Left forelimb (tissue), 1 donor: ENCODE measurements at regions not wholly inside any gene's neighbourhood (a gene's known extent, or its start where the extent isn't known, plus 50 kb on each side); places are given as distances from the start of the nearest gene placed in this dataset.
A peak's percentile ranks its signal among the peaks of the same experiment; 100 is the strongest.

Source experiments
- DNase-seq: peaks from one replicate; pipeline ENCODE4 v3.0.0-alpha.2; 2018; ENCODE audit warnings: low spot score

DNA sequence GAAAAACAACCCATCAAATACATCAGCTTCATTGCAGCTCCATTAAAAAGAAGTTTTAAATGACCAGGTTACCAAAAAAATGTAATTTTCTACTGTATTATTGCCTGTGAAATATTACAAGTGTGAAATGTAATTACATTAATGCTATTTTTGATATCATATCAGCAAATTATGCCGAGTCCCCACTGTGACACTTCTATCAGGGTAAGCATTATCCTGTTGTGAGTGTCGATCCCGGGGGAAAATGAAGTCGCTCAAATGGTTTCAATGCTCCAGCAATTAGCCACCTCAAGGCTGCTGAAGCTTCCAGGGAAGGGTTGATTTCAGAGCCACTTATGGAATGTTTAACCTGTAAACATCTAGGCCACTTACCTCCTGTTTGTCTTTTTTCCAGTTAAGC lies 70.4 kb downstream of the RCN1 start:
- DNase-seq, result no peak

DNA sequence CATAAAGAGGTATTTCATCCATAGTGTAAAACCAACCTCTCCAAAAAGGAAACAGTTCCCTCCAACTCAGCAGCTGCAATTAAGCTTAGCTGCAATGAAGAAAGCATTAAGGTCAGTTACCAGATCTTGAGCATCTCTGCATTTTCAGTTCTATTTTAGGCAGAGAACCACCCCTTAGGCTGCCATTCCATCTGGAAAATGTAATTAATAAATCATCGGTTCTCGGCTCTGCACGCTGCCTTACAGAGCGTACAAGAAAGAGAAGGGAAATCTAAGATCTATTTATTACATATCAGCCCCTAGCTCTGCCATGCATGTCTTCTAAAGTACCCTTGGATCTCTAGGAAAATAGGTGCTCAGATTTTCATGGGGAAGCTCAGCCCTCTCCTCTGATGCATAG lies 71.5 kb downstream of the RCN1 start:
- no peak for DNase-seq

DNA sequence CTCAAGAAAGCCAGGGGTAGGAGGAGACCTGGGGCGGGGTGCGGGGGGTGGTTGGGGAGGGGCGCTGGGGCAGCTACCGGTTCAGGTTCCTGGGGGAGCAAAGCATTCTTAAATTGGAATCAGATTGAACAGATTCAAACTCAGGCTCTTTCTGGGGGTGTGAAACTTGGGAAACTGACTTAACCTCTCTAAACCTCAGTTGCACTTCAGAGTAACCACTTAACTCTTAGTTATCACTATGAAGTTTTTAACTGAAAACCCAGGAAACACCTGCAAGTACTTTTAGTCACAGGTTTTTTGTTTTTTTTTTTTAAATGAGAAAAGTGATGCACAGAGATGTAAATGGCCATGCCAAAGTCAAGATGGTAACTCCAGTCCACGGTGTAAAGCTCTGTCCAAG lies 72.0 kb downstream of the RCN1 start:
- no peak for DNase-seq

DNA sequence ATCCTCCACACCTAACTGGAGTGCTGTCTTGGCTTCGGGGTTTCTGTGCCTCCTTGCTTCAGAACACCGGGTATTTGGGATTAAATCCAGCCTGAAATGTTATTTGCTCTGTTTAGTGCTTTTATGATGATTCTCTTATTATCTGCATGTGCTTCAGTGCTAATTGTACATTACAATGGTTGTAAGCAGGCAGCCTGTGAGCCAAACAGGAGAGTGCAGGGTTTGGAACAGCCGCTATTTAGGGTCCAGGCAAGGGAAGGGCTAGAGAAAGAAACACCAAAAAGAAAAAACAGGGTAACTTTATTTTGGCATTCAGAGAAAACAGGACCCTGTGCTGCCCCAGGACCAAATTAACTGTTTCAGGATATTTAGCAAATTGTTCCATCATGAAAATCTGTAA lies 72.7 kb downstream of the RCN1 start:
- no peak for DNase-seq

DNA sequence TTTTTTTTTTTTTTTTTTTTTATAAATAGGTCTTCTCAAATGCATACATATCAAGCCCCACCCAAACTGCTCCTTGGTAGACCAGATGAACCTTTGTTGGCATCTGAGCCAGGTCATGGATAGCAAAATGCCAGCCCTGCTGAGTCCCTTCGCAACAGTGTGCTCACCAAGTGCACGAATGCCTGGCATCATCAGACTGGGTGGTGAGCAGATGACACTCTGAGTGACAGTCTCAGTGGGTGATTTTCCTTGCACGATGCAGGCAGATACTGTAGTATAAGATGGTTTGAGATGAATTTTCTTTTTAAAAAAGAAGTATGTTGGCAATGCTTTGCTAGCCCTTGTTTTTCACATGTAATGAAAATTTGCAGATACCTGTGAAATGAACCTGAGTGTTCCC lies 74.0 kb downstream of the RCN1 start:
- DNase-seq, result no peak

DNA sequence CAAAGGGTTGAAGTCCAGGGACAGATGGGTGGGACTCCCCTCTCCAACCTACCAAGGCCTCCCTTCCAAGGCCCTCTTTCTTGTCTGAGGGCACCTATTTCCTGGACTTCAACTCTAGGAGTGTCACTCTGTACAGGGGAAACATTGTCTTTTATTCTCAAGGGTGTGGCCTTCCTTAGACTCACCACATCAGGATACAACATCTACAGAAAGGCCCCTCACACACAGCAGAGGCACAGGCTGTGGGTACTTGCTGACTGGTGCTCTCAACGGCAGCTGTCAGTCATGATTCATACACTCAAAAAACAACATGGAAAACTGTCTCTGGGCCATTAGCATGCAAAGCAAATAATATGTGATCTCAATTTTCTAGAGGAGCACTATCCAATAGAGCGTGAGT lies 78.0 kb downstream of the RCN1 start:
- no peak for DNase-seq

DNA sequence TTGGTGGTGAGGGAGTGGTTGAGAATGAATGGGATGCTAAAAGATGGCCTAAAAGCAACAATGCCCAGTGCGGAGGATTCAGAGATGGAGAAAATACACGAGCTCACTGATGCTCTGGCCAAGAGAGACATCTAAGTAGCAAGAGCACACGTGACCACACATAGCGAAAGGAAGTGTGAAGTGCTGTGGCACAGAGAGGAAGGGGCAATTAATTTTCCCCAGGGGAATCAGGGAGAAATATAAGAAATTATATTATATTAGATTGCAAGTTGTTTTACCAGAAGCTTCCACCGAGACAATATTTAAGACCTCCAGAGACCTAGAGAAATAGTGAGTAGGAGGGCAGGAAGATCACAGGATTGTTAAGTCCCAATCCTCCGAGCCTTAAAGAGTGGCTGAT lies 80.6 kb downstream of the RCN1 start:
- DNase-seq, result no peak

DNA sequence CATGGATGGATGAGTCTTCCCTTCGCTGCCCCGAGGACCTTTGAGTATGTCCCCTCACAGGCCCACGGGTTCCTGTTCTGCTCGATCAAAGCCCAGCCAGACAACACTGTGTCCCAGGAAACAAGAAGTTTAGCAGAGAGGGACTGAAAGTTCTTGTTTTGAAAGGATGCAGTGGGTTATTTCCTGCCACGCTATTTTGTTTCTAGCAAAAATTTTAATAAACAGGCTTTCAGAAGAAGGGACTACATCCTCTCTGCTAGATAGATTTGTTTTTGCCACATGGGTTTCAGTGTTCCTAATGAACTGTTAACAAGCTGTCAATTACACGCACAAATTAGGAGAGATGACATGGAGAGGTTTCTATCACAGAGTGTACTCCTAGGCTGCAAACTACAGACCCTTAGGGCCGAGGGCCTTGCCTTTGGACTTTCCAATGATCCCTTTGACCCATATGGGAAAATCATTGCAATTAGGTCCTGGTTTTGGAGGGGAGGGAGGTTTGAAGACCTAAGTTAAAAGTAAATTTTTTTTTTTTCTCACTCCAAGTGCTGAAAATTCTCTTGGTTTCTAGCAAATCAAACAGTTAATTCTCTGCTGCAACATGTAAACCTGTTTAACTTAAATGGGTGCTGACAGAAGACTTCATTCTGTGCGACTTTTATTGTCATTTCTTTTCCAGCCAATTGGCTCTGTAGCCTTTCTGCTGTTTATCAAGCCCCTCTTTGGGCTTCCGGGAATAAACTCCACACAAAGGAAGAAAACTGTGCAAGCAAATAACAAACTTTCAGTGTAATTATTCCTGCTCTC lies 81.4 kb downstream of the RCN1 start:
- DNase-seq, result no peak

DNA sequence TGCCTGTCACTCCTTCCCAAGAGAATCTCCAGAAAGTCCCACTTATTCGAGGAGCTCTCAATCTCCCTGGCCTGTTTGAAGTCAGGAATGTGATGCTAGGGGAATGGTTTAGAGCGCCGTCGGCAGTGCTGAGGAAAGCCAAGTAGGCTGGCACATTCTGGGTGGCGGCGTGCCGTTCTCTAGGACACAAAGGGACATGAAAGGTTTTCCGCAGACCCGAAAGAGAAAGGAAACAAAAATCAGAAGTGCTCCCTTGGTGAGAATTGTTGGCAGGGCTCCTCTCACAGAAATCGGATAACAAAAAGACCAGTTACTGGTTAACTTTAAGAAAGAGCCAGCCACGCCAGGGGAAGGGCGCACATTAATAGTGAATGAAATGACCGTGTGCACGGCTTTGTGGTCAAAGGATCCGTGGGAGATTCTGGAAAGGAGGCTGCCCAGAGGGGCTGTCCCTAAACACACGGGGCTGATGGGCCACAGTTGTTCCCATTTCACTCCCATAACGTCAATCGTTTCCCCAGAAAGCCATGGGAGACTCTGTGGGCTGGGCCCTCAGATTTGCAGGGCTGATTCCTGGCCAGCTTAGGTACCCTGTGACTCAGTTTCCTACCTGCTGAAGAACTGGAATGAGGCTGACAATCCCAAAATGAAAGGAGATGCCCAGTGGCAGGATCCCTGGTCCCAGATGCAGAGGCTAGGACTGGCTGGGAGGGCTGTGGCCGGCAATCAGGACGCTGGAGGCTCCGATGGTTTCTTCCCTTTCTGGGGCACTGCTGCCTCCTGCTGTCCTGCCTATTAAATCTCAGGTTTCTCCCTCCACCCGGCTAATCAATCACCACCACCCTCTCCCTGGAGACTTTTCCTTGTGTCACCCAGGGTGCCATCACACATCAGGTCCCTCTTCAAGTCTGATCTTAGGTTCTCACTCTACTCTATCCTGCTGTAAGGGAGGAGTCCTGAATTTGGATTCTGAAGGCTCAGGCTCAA lies 82.3 kb downstream of the RCN1 start:
- peak; percentile 75 for DNase-seq

DNA sequence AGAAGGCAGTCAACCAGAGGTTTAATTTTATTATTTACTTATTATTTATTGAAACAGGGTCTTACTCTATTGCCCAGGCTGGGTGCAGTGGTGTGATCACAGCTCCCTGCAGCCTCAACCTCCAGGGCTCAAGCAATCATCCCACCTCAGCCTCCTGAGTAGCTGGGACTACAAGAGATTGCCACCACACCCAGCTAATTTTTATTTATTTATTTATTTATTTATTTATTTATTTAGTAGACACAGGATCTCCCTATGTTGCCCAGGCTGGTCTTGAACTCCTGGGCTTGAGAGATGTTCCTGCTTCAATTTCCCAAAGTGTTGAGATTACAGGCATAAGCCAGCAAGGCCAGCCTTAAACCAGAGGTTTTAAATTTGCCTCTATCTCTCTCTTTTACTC lies 83.1 kb downstream of the RCN1 start:
- DNase-seq, result no peak

DNA sequence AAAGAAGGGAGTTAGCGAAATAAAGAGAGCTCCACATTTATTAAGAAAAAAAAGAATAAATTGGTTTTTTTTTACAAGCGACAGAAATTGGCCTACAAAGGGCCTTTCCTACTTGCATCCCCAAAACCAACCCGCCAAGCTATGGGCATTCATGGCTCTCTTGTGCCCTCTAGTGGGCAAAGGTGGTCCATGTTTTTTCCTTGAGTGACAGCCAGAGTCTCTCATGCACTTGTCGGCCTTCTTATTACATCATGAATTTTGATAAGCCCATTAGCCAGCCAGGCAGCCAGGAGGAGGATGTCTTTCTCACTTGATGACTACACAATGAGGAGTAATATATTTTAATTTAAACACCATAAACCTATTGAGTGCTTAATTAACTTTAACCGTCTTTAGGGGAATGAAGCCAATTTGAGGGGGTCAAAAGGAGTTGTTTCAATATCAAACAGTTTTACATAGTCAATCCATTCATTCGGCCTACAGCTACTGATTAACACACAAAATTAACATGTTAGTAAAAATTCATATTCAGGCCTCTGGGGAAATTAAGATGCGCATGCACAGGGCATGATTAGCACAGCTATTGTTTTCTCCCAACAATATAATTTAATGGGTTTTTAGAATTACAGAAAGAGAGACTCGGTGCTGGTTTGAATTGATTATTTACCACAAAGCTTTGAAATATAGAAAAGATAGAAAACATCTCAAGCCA lies 85.5 kb downstream of the RCN1 start:
- DNase-seq, result peak; percentile 83

DNA sequence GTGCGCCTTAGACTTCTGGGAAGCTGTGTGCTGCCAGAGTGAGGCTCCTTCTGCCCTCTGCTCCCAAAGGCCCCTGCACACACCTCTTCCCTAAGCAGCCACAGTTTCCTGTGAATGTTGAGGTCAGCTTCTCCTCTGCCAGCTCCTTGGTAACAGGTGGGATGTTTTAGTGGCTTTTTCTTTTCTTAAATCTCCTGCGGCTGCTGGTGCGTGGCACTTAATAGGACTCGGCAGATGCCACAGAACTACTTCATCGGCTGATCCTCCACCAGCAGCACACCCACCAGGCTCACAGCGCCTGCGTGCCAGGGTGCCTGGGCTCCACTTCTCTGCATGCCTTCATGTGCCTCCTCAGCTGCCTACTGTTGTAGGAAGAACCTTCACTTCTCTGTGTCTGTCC lies 87.8 kb downstream of the RCN1 start:
- DNase-seq, result no peak

DNA sequence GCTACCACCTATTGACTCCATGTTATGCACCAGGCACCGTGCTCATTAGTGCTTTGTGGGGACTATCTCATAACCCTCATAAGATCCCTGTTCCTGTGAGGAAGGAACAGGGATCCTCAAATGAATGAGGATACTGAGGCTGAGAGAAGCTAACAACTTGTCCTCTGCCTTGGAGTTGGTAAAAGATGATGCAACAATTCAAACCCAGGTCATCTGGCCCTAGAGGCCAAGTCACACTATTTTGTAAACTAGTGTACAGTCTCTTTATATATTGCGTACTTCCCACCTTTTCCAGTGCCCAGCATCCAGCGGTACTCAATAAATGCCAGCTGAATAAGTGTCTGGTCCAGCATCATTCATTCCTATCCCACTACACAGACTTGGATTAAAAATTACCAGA lies 92.6 kb downstream of the RCN1 start:
- DNase-seq, result no peak

DNA sequence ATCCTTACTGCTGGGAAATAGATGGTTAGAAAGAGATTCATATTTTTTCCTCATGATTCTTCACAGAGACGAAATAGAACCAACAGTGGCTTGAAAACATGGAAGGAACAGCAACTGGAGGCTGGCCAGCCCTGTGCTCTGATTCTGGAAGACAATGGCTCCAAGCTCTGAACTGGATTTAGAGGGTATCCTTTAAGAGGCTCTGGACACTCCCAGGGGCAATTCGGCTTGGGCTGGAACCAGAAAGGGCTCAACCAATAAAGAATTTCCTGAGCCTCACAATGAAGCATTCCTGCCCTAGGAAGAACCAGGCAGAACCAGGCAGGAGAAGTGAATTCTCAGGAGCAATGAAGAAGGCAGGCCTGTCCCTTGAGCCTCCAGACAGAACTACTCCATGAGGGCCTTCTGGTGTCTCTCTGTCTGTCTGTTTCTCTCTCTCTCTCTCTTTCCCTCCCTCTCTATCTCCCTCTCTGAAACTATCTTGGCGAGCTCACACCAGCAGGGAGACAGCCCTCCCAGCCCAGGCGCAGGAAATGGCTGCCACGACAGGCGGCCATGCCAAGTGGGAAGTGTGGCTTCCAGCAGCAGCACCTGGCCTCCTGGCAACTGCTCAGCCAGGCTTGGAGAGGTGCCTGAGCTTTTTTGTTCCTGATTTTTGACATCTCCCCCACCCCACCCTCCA lies 93.3 kb downstream of the RCN1 start:
- DNase-seq, result no peak

DNA sequence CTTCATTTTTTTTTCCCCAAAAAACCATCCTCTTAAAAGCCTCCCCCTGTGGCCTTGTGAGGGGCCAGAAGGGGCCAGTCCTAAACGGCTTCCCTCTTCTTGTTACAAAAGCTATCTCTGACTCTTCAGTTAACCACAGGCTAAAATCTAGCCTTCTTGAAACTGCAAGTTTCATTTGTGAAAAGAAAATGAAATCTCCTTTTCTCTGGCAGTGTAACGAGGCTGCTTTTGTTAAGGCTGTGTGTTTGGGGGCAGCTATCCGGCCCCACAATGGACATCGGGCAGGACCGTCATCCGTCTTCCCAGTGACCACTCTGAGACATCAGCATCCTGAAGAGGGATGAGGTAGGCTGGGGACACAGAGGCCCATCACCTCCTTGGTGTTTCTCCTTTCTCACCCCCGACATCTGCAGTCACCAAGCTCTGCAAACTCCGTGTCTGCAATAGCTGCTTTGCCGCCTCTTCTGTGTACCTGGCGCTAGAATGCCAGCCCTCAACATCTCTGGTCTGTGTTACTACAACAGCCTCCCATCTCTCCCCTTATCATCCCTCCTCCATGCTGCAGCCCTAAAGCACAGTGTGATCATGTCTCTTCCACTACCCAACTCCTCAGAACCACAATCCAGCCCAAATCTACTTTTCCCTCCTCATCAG lies 94.0 kb downstream of the RCN1 start:
- no peak for DNase-seq

DNA sequence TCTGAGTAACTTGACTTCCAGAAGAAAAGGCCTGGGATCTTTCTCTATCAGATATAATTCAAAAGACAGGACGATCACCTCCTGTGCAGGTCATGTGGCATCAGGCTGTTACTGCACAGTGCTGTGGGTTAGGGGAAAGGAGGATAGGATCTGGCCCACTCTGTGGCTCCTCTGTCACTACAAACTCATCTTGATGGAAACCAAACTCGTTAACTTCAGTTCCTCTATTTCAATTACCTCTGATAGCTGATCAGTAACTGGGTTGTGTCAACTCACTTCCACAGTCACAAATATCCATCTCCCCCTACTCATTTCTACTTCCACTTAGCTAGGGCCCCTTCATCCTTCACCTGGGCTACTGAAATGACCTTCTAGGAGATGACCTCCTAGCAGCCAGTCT lies 95.2 kb downstream of the RCN1 start:
- DNase-seq, result no peak

DNA sequence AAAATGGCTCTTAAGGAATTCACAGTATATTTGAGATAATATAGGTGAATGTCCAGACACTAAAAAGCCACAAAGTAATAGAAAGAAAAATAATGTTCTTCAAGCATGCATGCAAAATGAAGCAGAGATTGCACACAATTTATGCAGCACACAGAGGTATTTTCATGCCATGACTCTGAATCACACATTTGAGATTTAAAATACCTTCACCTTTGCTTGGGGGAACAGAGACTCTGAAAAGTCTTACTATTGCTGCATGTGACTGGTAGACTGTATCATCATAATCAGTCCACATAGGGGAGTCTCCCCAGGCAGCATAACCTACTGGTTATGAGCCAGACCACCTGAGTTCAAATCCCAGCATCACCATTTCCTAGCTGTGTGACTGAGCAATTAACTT lies 96.2 kb downstream of the RCN1 start:
- no peak for DNase-seq

DNA sequence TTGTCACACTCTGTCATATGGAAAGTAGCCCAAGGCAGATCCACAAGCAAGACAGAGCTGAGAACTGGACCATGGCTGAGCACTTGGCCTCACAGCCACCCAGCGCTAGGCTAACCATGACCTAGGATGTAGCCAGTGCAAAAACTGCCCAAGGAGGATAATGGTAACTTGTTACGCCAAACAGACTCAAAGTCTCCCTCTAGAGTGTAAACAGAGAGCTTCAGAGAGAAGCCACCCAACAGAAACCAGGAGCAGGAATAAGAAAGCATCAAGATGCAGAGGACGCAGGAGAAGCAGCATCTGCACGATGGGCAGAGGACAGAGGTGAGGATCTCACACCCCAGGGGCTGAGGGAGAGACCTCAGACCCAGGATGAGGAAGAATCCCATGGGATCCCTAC lies 97.9 kb downstream of the RCN1 start:
- no peak for DNase-seq

DNA sequence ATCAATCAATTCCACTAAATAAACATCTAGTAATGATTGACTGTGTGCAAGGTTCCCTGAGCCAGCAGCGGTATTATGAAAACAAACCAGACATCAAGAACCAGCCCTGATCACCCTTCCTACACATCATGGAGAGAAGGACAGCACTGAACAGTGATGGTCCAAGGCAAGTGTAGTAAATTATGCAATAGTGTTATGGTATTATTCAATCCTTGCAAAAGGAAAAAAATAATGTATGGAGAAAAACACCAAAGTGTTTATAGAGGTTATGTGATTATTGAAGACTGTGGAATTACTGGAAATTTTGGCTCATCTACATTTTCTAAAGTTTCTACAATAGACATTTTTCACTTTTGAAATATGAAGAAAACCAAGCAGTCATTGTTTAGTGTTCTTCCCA lies 105.3 kb downstream of the RCN1 start:
- no peak for DNase-seq

DNA sequence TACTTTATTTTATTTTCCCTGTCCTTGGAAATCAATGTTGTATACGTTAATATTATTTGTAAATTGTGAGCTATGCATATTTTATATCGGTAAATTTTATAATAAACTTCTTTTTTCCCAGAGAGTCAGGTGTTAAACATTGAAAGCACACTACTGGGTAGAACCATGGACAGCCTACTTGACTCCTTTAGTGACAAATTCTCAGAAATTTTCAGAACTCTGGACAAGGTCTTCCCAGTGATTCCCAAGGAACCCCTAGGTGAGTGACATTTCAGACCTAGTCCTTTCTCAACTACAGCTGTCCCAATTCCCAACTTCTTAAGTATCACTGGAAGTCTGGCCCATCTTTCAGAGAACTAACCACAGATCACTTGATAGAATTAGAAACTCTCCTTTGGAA lies 107.2 kb downstream of the RCN1 start:
- no peak for DNase-seq

DNA sequence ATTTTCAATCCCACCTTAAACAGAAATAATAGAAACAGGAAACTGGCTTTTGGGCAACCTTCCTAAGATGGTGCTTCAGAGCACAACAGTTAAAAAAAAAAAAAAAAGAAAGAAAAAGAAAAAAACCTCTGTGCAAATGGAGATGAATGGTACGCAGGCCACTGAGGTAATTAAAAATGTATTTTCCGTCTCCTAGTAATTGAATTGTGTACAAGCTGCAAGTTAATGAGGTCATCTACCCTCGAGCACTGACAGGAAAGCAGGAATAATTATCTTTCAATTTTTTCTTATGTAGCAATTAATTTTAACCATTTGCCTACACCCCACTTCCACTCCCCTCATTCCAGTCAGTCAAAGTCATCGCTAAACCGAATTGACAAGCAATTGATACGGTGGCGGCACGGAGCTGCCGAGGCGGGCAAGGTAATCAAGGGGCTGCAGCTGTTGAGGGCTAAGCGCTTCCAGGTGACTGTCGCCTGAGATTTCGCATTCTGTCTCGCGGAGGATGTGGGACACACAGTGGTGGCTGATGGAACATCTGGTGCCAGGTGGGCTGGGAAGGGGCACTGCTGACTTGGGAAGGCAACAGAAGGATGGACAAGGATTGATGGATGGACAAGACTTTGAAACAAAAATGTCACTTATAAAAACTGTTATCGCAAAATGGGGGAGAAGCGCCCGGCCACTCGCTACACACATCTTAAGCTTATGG lies 109.4 kb downstream of the RCN1 start:
- no peak for DNase-seq
